ENCODE measurements at regions not wholly inside any gene's neighbourhood (a gene's known extent, or its start where the extent isn't known, plus 50 kb on each side); places are given as distances from the start of the nearest gene placed in this dataset.

DNA sequence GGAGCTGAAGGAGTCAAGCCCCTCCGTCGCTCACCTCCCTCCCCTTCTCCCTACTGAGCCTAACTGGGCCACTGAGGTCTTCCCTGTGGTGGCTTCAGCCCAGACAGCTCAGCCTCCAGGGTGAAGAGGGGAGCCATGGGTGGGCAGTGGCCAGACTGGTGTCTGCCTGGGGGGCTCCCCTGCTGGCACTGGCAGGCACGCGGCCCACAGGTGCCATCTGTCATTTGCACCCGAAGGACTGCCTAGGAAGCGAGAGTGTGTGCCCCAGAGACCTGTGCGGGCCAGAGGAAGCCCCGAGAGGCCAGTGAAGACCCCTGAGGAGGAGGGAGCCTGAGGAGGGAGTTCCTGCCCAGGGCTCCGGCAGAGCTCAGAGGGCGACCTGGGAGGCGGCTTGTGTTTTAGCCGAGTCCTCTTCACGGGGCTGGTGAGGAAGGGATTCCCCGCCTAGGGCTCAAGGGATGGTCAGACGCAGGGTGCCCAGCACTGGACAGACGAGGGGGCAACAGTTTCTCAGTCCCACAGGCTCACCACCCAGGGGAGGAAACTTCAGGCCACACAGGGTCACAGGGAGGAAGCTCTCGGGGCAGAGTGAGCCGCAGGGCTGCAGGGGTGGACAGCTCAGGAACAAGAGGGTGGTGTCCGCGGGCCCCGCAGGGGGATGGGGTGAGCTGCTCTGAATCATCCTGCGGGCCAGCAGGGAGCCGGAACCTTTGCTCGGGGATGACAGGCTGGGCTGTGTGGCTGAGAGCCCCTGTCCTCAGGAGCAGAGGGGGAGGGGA lies 76.2 kb upstream of the PPP2R2D start:
- DNase-seq (ENCODE audit: low read depth) = no peak
- no peaks in the 10 kb centered on the region for H3K36me3 ChIP-seq (ENCODE audit: control insufficient read depth, insufficient read depth, low read length)
- H3K27me3 ChIP-seq (ENCODE audit: control insufficient read depth, insufficient read depth, low read length) = no peaks in the 10 kb centered on the region
- TF ChIP-seq, protein P1, sequence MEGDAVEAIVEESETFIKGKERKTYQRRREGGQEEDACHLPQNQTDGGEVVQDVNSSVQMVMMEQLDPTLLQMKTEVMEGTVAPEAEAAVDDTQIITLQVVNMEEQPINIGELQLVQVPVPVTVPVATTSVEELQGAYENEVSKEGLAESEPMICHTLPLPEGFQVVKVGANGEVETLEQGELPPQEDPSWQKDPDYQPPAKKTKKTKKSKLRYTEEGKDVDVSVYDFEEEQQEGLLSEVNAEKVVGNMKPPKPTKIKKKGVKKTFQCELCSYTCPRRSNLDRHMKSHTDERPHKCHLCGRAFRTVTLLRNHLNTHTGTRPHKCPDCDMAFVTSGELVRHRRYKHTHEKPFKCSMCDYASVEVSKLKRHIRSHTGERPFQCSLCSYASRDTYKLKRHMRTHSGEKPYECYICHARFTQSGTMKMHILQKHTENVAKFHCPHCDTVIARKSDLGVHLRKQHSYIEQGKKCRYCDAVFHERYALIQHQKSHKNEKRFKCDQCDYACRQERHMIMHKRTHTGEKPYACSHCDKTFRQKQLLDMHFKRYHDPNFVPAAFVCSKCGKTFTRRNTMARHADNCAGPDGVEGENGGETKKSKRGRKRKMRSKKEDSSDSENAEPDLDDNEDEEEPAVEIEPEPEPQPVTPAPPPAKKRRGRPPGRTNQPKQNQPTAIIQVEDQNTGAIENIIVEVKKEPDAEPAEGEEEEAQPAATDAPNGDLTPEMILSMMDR (IDR thresholded peaks at IDR 0.05; ENCODE audit: insufficient read depth, low read depth, low read length) = no peak
- ChIA-PET CTCF (no interaction called here), POLR2A (no interaction called here)
- H3K4me3 ChIP-seq (ENCODE audit: low read depth, low read length) = no peak overlapping the region

DNA sequence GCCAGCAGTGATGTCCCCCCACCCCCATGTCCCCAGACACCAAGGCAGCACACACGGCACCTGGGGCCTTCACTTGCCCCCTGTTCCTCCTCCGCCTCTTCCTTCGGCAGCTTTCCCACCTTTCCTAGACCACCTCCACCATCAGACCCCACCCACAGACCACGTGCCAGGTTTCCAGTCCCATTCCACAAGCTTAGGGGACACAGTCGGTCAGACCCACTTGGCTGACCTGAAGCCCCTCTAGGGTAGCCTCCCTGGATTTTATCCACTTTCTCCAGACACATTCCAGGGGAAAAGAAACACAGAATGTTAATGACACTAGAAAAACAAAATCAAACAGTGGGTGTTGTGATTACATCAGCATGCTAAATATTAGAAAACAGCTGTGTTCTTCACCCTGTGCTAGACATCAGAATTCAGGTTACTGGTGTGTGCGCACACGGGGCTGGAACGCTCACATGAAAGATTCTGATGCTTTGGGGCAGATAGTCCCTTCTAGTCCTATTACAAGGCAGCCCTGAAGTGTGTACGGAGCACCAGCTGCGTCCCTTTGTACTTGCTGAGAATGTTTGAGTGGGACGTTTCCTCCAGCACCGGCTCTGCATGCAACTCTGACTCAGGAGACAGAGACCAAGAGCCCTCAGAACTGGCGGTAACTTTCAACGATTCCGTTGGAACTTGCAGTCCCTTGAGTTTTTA lies 75.5 kb upstream of the PPP2R2D start:
- TF ChIP-seq, protein P1 (IDR thresholded peaks at IDR 0.05; ENCODE audit: insufficient read depth, low read depth, low read length) = no peak
- Histone ChIP-seq H3K27me3 (ENCODE audit: control insufficient read depth, insufficient read depth, low read length) (no peaks in the 10 kb centered on the region), H3K36me3 (ENCODE audit: control insufficient read depth, insufficient read depth, low read length) (no peaks in the 10 kb centered on the region), H3K4me3 (ENCODE audit: low read depth, low read length) (no peak overlapping the region)
- ChIA-PET CTCF (no interaction called here), POLR2A (no interaction called here)
- DNase-seq (ENCODE audit: low read depth) = no peak

- H3K4me3 ChIP-seq (ENCODE audit: low read depth, low read length) = no peak overlapping the region
- CTCF ChIA-PET = no interaction called here
Observed at GRCh38 chr10:131825960-131826650, 74.7 kb upstream of the PPP2R2D start.

DNA sequence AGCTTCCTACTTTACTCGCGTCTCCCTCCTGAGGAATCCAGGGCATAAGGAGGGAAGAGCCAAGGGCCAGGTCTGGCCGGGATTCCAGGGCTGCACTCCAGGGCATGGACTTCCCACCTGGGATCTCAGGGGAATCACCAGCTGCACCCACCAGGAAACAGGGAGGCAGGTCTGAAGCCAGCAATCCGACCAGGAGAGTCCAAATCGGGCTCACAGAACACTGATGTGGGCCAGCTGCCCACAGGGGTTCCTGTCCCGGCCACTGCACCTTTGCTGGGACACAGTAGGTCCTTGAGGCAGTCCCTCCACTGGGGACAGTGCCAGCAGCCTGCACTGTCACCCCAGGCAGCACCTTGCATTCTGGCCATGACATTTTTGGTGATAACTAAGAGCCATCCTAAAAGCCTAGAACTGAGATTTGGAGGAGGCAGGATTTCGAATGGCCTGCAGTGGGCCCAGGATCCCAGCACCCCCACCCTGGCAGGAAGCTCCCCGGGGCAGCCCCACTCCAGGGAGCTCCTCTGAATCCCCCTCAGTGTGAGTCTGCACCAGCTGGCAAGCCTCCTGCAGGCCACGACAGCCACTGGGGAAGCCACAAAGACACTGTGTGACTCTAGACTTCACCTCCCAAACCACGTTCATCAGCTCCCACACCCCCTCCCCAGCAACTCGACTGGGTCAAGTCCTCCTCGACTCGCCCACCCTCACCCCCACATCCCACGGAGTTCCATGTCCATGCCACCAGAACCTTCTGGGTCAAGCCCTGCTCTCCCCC lies 71.5 kb upstream of the PPP2R2D start:
- Histone ChIP-seq H3K36me3 (ENCODE audit: control insufficient read depth, insufficient read depth, low read length) (no peaks in the 10 kb centered on the region), H3K27me3 (ENCODE audit: control insufficient read depth, insufficient read depth, low read length) (no peaks in the 10 kb centered on the region), H3K4me3 (ENCODE audit: low read depth, low read length) (no peak overlapping the region)
- no peak for DNase-seq (ENCODE audit: low read depth)
- TF ChIP-seq, protein P1 (IDR thresholded peaks at IDR 0.05; ENCODE audit: insufficient read depth, low read depth, low read length) = no peak
- POLR2A ChIA-PET = no interaction called here
- CTCF ChIA-PET = interaction anchor here (0.6 kb wide), 1 partner anchor 63 kb away, joined by 3 read pairs; no protein-coding TSS in a partner anchor

More at GRCh38 chr10:131825960-131826650, 74.7 kb upstream of the PPP2R2D start:
- H3K36me3 ChIP-seq (ENCODE audit: control insufficient read depth, insufficient read depth, low read length) = no peaks in the 10 kb centered on the region
- no peaks in the 10 kb centered on the region for H3K27me3 ChIP-seq (ENCODE audit: control insufficient read depth, insufficient read depth, low read length)
- no peak for DNase-seq (ENCODE audit: low read depth)
- TF ChIP-seq, protein P1 (IDR thresholded peaks at IDR 0.05; ENCODE audit: insufficient read depth, low read depth, low read length) = no peak
- POLR2A ChIA-PET = no interaction called here
